ENCODE measurements at regions not wholly inside any gene's neighbourhood (a gene's known extent, or its start where the extent isn't known, plus 50 kb on each side); places are given as distances from the start of the nearest gene placed in this dataset.

DNA sequence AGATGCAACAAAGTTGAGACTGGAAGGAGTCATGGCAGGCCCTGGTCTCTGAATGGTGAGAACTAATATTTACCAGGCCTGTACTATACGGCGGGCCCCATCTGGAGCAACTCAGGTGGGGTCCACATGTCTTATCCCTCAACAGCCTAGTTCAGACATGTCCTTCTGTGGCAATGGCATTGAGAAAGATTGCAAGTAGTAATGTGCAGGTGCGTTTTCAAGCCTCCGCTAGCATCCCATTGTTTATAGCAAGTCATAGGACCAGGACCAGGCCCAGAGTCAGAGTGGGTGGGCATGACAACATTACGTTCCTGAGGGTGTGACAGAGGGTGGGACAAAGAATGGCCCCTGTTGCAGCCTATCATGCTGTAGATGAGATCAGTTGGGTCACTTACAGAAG lies 541.1 kb downstream of the EFNB2 start:
- TF ChIP-seq POLR2A (IDR thresholded peaks at IDR 0.05), result no peak
- TF ChIP-seq, protein P1, sequence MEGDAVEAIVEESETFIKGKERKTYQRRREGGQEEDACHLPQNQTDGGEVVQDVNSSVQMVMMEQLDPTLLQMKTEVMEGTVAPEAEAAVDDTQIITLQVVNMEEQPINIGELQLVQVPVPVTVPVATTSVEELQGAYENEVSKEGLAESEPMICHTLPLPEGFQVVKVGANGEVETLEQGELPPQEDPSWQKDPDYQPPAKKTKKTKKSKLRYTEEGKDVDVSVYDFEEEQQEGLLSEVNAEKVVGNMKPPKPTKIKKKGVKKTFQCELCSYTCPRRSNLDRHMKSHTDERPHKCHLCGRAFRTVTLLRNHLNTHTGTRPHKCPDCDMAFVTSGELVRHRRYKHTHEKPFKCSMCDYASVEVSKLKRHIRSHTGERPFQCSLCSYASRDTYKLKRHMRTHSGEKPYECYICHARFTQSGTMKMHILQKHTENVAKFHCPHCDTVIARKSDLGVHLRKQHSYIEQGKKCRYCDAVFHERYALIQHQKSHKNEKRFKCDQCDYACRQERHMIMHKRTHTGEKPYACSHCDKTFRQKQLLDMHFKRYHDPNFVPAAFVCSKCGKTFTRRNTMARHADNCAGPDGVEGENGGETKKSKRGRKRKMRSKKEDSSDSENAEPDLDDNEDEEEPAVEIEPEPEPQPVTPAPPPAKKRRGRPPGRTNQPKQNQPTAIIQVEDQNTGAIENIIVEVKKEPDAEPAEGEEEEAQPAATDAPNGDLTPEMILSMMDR (IDR thresholded peaks at IDR 0.05), result no peak
